HFFc6 (cell line): ENCODE measurements at regions not wholly inside any gene's neighbourhood (a gene's known extent, or its start where the extent isn't known, plus 50 kb on each side); places are given as distances from the start of the nearest gene placed in this dataset.

Source experiments
- DNase-seq: peaks from one replicate; pipeline ENCODE4 v3.0.0-alpha.2; 2018
- H3K27ac Mint-ChIP-seq: 2 replicates; pipeline ENCODE4 v1.8.0; 2020; ENCODE audit warnings: mild to moderate bottlenecking, mixed read lengths
- H3K27me3 Mint-ChIP-seq: 2 replicates; pipeline ENCODE4 v1.8.0; 2021; ENCODE audit warnings: mild to moderate bottlenecking, moderate library complexity, mixed read lengths; ENCODE audit not compliant: insufficient read depth
- H3K36me3 Mint-ChIP-seq: 2 replicates; pipeline ENCODE4 v1.8.0; 2021; ENCODE audit warnings: low read depth, mixed read lengths
- H3K4me1 Mint-ChIP-seq: 2 replicates; pipeline ENCODE4 v1.8.0; 2020; ENCODE audit warnings: low read depth, mixed read lengths
- H3K4me3 Mint-ChIP-seq: 2 replicates; pipeline ENCODE4 v1.8.0; 2020; ENCODE audit warnings: mild to moderate bottlenecking, moderate library complexity, mixed read lengths
- H3K9me3 Mint-ChIP-seq: 2 replicates; pipeline ENCODE4 v1.8.0; 2020; ENCODE audit warnings: mild to moderate bottlenecking, mixed read lengths
- CTCF ChIP-seq: fragments of 200-600 bp; sonication (generic); IDR thresholded peaks from 2 replicates; pipeline ENCODE4 v1.5.0; 2021; ENCODE audit warnings: antibody characterized with exemption, mild to moderate bottlenecking

- H3K4me1 Mint-ChIP-seq: no peaks in the 10 kb centered on the region
- peaks cover 49% of the 10 kb centered on the region for H3K9me3 Mint-ChIP-seq
- H3K27ac Mint-ChIP-seq: no peak overlapping the region
- H3K4me3 Mint-ChIP-seq: no peak overlapping the region
- no peak for TF ChIP-seq CTCF
- DNase-seq: no peak
- H3K36me3 Mint-ChIP-seq: no peaks in the 10 kb centered on the region
- no peaks in the 10 kb centered on the region for H3K27me3 Mint-ChIP-seq
Observed at GRCh38 chr1:60573121-60573520, 499.6 kb upstream of the C1orf87 start.

GRCh38 chr1:60572378-60572777 lies 498.8 kb upstream of the C1orf87 start:
- no peak for TF ChIP-seq CTCF
- H3K9me3 Mint-ChIP-seq: peaks cover 42% of the 10 kb centered on the region
- H3K4me3 Mint-ChIP-seq: no peak overlapping the region
- DNase-seq: no peak
- H3K27me3 Mint-ChIP-seq: no peaks in the 10 kb centered on the region
- H3K4me1 Mint-ChIP-seq: no peaks in the 10 kb centered on the region
- no peak overlapping the region for H3K27ac Mint-ChIP-seq
- H3K36me3 Mint-ChIP-seq: no peaks in the 10 kb centered on the region

- H3K27ac Mint-ChIP-seq: no peak overlapping the region
Observed at GRCh38 chr1:60571811-60572210, 498.2 kb upstream of the C1orf87 start.

GRCh38 chr1:60569189-60569588 lies 495.6 kb upstream of the C1orf87 start:
- no peak overlapping the region for H3K4me3 Mint-ChIP-seq
- no peaks in the 10 kb centered on the region for H3K36me3 Mint-ChIP-seq
- DNase-seq: no peak
- no peaks in the 10 kb centered on the region for H3K4me1 Mint-ChIP-seq
- H3K9me3 Mint-ChIP-seq: peaks cover 40% of the 10 kb centered on the region
- H3K27me3 Mint-ChIP-seq: no peaks in the 10 kb centered on the region
- TF ChIP-seq CTCF: no peak
- H3K27ac Mint-ChIP-seq: no peak overlapping the region

More at GRCh38 chr1:60571811-60572210, 498.2 kb upstream of the C1orf87 start:
- DNase-seq: no peak
- H3K9me3 Mint-ChIP-seq: peaks cover 38% of the 10 kb centered on the region
- no peak for TF ChIP-seq CTCF
- H3K36me3 Mint-ChIP-seq: no peaks in the 10 kb centered on the region
- no peaks in the 10 kb centered on the region for H3K27me3 Mint-ChIP-seq
- H3K4me1 Mint-ChIP-seq: no peaks in the 10 kb centered on the region
- no peak overlapping the region for H3K4me3 Mint-ChIP-seq

- Mint-ChIP-seq H3K9me3 (peaks cover 45% of the 10 kb centered on the region), H3K27me3 (no peaks in the 10 kb centered on the region), H3K4me3 (no peak overlapping the region), H3K27ac (no peak overlapping the region), H3K4me1 (no peaks in the 10 kb centered on the region), H3K36me3 (no peaks in the 10 kb centered on the region)
- no peak for TF ChIP-seq CTCF
- no peak for DNase-seq
Observed at GRCh38 chr1:60567256-60567655, 493.7 kb upstream of the C1orf87 start.
